ENCODE measurements at regions not wholly inside any gene's neighbourhood (a gene's known extent, or its start where the extent isn't known, plus 50 kb on each side); places are given as distances from the start of the nearest gene placed in this dataset.

GRCh38 chr5:167152561-167152960 lies 1138.9 kb upstream of the WWC1 start:
- Mint-ChIP-seq H3K4me1 (ENCODE audit: low read depth) (no peaks in the 10 kb centered on the region), H3K4me3 (no peak overlapping the region), H3K27me3 (no peaks in the 10 kb centered on the region), H3K27ac (no peak overlapping the region), H3K9me3 (ENCODE audit: low read depth) (peaks cover 6% of the 10 kb centered on the region), H3K36me3 (no peaks in the 10 kb centered on the region)

GRCh38 chr5:167155387-167156005 lies 1135.9 kb upstream of the WWC1 start:
- H3K4me3 Mint-ChIP-seq, result no peak overlapping the region
- H3K4me1 Mint-ChIP-seq (ENCODE audit: low read depth), result no peaks in the 10 kb centered on the region
- peaks cover 9% of the 10 kb centered on the region for H3K9me3 Mint-ChIP-seq (ENCODE audit: low read depth)
- no peak overlapping the region for H3K27ac Mint-ChIP-seq
- no peaks in the 10 kb centered on the region for H3K36me3 Mint-ChIP-seq
- H3K27me3 Mint-ChIP-seq, result no peaks in the 10 kb centered on the region

GRCh38 chr5:167156446-167156845 lies 1135.0 kb upstream of the WWC1 start:
- H3K27me3 Mint-ChIP-seq, result no peaks in the 10 kb centered on the region
- peaks cover 11% of the 10 kb centered on the region for H3K9me3 Mint-ChIP-seq (ENCODE audit: low read depth)
- no peaks in the 10 kb centered on the region for H3K36me3 Mint-ChIP-seq
- H3K4me1 Mint-ChIP-seq (ENCODE audit: low read depth), result no peaks in the 10 kb centered on the region
- H3K4me3 Mint-ChIP-seq, result no peak overlapping the region
- H3K27ac Mint-ChIP-seq, result no peak overlapping the region

DNA sequence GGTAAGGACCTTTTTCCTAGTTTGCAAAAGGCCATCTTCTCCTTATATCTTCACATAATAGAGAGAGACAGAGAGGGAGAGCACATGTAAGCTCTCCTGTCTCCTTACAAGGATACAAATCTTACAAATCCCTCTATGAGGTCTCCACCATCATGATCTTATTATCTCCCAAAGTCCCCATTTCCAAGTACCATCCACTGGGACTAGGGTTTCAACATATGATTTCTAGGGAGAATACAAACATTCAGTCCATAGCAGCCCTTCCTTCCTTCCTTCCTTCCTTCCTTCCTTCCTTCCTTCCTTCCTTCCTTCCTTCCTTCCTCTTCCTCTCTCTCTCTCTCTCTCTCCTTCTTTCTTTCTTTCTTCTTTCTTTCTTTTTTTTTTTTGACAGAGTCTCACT lies 1132.9 kb upstream of the WWC1 start:
- Mint-ChIP-seq H3K4me3 (no peak overlapping the region), H3K9me3 (ENCODE audit: low read depth) (peaks cover 5% of the 10 kb centered on the region), H3K4me1 (ENCODE audit: low read depth) (no peaks in the 10 kb centered on the region), H3K27me3 (no peaks in the 10 kb centered on the region), H3K27ac (no peak overlapping the region), H3K36me3 (no peaks in the 10 kb centered on the region)

GRCh38 chr5:167160388-167160787 lies 1131.1 kb upstream of the WWC1 start:
- Mint-ChIP-seq H3K27me3 (no peaks in the 10 kb centered on the region), H3K4me3 (no peak overlapping the region), H3K9me3 (ENCODE audit: low read depth) (peaks cover 5% of the 10 kb centered on the region), H3K27ac (no peak overlapping the region), H3K4me1 (ENCODE audit: low read depth) (no peaks in the 10 kb centered on the region), H3K36me3 (no peaks in the 10 kb centered on the region)

DNA sequence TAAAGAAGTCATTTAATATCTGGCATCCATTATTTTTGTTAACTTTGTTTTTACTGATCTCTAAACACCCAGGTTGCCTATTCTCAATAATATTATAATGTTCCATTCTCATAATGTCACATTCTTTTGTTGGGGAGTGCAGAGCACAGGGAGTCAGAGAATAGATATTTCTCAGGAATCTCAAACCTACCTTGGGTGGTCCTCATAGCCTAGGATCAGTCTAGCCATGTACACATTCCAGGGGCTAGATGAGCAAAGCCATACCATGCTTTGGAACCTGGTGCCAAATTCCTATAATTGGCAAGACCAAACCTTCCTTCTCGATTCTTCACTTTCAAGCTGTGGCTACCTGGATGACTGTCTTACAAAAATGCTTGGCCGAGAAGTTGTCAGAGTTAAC lies 1124.7 kb upstream of the WWC1 start:
- no peak overlapping the region for H3K27ac Mint-ChIP-seq
- no peaks in the 10 kb centered on the region for H3K36me3 Mint-ChIP-seq
- peaks cover 8% of the 10 kb centered on the region for H3K9me3 Mint-ChIP-seq (ENCODE audit: low read depth)
- H3K4me3 Mint-ChIP-seq, result no peak overlapping the region
- no peaks in the 10 kb centered on the region for H3K4me1 Mint-ChIP-seq (ENCODE audit: low read depth)
- no peaks in the 10 kb centered on the region for H3K27me3 Mint-ChIP-seq

- Mint-ChIP-seq H3K27ac (no peak overlapping the region), H3K4me1 (ENCODE audit: low read depth) (no peaks in the 10 kb centered on the region), H3K4me3 (no peak overlapping the region), H3K9me3 (ENCODE audit: low read depth) (peaks cover 8% of the 10 kb centered on the region), H3K27me3 (no peaks in the 10 kb centered on the region), H3K36me3 (no peaks in the 10 kb centered on the region)
These were observed 1124.2 kb upstream of the WWC1 start for GRCh38 chr5:167167191-167167795.

DNA sequence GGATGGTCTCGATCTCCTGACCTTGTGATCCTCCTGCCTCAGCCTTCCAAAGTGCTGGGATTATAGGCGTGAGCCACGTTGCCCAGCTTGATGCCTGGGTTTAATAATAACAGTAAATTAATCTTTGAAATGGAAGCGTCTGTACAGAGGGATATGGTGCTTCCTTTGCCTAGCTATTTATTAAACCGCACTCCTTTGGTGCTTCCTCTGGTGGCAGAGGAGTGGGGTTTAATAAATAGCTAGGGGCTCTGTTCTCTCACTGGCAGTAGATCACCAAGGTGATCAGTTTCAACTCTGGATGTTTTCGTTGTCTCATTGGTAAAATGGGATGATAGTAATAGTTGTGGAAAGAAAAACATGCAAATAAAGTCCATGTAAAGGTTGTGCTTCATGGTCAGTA lies 1122.5 kb upstream of the WWC1 start:
- Mint-ChIP-seq H3K9me3 (ENCODE audit: low read depth) (peaks cover 8% of the 10 kb centered on the region), H3K27ac (no peak overlapping the region), H3K36me3 (no peaks in the 10 kb centered on the region), H3K27me3 (no peaks in the 10 kb centered on the region), H3K4me1 (ENCODE audit: low read depth) (no peaks in the 10 kb centered on the region), H3K4me3 (no peak overlapping the region)

DNA sequence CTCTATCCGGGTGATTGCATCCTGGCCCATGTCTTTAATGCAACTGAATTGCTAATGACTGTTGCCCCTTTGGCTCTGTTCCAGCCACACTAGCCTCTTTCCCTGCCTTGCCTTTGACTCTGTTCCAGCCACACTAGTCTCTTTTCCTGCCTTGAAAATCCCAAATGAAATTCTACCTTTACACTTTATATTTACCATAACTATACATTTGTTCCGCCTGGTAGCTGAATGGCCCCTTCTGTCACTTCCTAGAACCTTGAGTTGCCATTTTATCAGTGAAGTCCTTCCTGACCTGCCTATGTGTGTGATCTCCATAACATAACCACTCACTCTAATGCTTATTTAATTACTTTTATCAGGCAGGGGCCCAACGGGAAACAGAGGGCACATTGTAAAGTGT lies 1120.4 kb upstream of the WWC1 start:
- H3K36me3 Mint-ChIP-seq, result no peaks in the 10 kb centered on the region
- no peak overlapping the region for H3K4me3 Mint-ChIP-seq
- no peak overlapping the region for H3K27ac Mint-ChIP-seq
- H3K4me1 Mint-ChIP-seq (ENCODE audit: low read depth), result no peaks in the 10 kb centered on the region
- H3K9me3 Mint-ChIP-seq (ENCODE audit: low read depth), result peaks cover 8% of the 10 kb centered on the region
- H3K27me3 Mint-ChIP-seq, result no peaks in the 10 kb centered on the region

- no peak overlapping the region for H3K4me3 Mint-ChIP-seq
- no peaks in the 10 kb centered on the region for H3K4me1 Mint-ChIP-seq (ENCODE audit: low read depth)
- no peaks in the 10 kb centered on the region for H3K36me3 Mint-ChIP-seq
- H3K9me3 Mint-ChIP-seq (ENCODE audit: low read depth), result no peaks in the 10 kb centered on the region
- no peaks in the 10 kb centered on the region for H3K27me3 Mint-ChIP-seq
- no peak overlapping the region for H3K27ac Mint-ChIP-seq
These were observed 1113.7 kb upstream of the WWC1 start for GRCh38 chr5:167177736-167178135.

GRCh38 chr5:167180906-167181305 lies 1110.5 kb upstream of the WWC1 start:
- no peak overlapping the region for H3K27ac Mint-ChIP-seq
- H3K4me3 Mint-ChIP-seq, result no peak overlapping the region
- H3K27me3 Mint-ChIP-seq, result no peaks in the 10 kb centered on the region
- H3K9me3 Mint-ChIP-seq (ENCODE audit: low read depth), result no peaks in the 10 kb centered on the region
- no peaks in the 10 kb centered on the region for H3K36me3 Mint-ChIP-seq
- H3K4me1 Mint-ChIP-seq (ENCODE audit: low read depth), result no peaks in the 10 kb centered on the region

DNA sequence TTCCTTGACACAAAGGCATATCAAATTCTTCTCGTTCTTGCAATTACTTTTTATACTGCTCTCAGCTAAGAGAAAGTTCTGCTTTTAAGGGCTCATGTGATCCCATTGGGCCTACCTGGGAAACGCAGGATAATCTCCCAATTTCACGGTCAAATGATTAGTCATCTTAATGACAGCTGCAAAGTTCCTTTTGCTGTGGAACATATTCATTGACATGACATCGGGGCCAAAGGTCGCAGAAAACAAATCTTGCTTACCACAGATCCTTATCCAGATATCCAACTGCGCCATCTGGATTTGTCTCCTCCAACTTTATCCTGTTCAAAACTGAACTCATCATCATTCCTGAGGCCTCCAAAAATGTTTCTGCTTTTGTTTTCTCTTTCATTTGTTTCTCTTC lies 1085.6 kb upstream of the WWC1 start:
- no peak overlapping the region for H3K4me3 Mint-ChIP-seq
- no peak overlapping the region for H3K27ac Mint-ChIP-seq
- no peaks in the 10 kb centered on the region for H3K4me1 Mint-ChIP-seq (ENCODE audit: low read depth)
- H3K9me3 Mint-ChIP-seq (ENCODE audit: low read depth), result peaks cover 7% of the 10 kb centered on the region
- no peaks in the 10 kb centered on the region for H3K27me3 Mint-ChIP-seq
- no peaks in the 10 kb centered on the region for H3K36me3 Mint-ChIP-seq

DNA sequence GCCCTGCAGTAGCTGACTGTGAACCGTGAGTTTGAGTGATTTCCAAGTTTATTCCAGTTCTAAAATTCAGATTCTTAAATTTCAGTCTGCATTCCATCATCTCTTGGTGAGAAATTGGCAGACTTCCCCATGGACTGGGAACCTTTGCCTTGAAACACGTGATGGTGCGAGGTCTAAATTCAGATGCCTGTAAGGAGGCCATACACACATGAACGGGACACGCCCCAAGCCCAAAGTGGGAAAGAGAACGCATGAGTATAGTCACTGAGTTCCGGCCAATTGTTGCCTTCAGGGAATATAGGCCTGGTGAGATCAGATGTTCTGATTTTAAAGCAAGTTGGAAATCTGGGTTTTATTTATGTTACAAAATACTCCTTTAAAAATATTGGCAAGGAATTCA lies 1084.4 kb upstream of the WWC1 start:
- Mint-ChIP-seq H3K36me3 (no peaks in the 10 kb centered on the region), H3K4me1 (ENCODE audit: low read depth) (no peaks in the 10 kb centered on the region), H3K27ac (no peak overlapping the region), H3K4me3 (no peak overlapping the region), H3K9me3 (ENCODE audit: low read depth) (peaks cover 7% of the 10 kb centered on the region), H3K27me3 (no peaks in the 10 kb centered on the region)

- H3K27ac Mint-ChIP-seq, result no peak overlapping the region
- no peaks in the 10 kb centered on the region for H3K4me1 Mint-ChIP-seq (ENCODE audit: low read depth)
- no peak overlapping the region for H3K4me3 Mint-ChIP-seq
- peaks cover 7% of the 10 kb centered on the region for H3K9me3 Mint-ChIP-seq (ENCODE audit: low read depth)
- no peaks in the 10 kb centered on the region for H3K36me3 Mint-ChIP-seq
- no peaks in the 10 kb centered on the region for H3K27me3 Mint-ChIP-seq
These were observed 1082.5 kb upstream of the WWC1 start for GRCh38 chr5:167208911-167209310.

GRCh38 chr5:167217097-167217743 lies 1074.2 kb upstream of the WWC1 start:
- Mint-ChIP-seq H3K4me3 (no peak overlapping the region), H3K27me3 (no peaks in the 10 kb centered on the region), H3K36me3 (no peaks in the 10 kb centered on the region), H3K9me3 (ENCODE audit: low read depth) (peaks cover 4% of the 10 kb centered on the region), H3K4me1 (ENCODE audit: low read depth) (no peaks in the 10 kb centered on the region), H3K27ac (no peak overlapping the region)

GRCh38 chr5:167219298-167219697 lies 1072.1 kb upstream of the WWC1 start:
- Mint-ChIP-seq H3K27me3 (no peaks in the 10 kb centered on the region), H3K9me3 (ENCODE audit: low read depth) (peaks cover 7% of the 10 kb centered on the region), H3K36me3 (no peaks in the 10 kb centered on the region), H3K4me3 (no peak overlapping the region), H3K27ac (no peak overlapping the region), H3K4me1 (ENCODE audit: low read depth) (no peaks in the 10 kb centered on the region)
